ENCODE measurements at regions not wholly inside any gene's neighbourhood (a gene's known extent, or its start where the extent isn't known, plus 50 kb on each side); places are given as distances from the start of the nearest gene placed in this dataset.

DNA sequence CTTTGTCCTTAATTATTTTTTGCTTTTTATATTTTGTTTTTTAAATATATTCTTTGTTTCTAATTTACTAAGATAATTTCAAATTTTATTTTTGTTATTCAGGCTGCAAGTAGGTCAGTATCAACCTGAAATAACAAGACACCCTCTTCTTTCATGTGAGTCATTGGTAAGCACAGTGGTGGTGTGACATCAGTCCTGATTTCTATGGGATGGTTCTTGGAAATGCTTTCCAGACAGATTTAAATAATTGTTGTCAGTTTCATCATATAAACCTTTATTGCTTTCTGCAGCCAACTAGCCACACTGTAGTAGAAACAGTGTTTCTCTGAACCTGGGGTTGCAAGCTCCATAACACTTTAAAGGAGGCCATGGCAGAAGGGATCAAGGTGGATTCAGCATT, 157.5 kb upstream of the C21orf91 start:
- TF ChIP-seq MYC (IDR thresholded peaks at IDR 0.05; ENCODE audit: low read depth, low read length): no peak
- no peak for TF ChIP-seq POLR2A (IDR thresholded peaks at IDR 0.05; ENCODE audit: extremely low read depth, insufficient read length)
